ENCODE measurements at regions not wholly inside any gene's neighbourhood (a gene's known extent, or its start where the extent isn't known, plus 50 kb on each side); places are given as distances from the start of the nearest gene placed in this dataset.

GRCh38 chr3:77943598-77943997 is 903.7 kb downstream of the ROBO2 start:
- H4K20me1 ChIP-seq (ENCODE audit: insufficient read depth, low read length): no peaks in the 10 kb centered on the region
- CTCF ChIA-PET (ENCODE audit: low intra/inter-chr PET ratio, low total read pairs): no interaction called here

DNA sequence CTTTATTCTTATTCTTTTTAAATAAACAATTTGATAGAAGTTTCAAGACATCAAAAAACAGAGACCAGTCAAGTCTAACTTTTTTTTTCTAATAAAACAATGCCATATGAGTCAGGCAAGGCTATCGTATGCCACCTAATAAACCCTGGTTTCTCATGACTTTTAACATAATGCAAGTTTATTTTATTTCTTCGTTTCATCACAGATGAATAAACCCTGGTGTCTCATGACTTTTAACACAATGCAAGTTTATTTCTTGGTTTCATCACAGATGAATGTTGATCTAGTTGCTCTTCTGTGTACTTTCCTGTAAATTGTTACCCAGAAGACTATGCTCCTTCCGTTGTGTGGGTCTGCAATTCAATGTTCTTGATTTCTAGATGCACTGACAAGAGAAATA is 905.4 kb downstream of the ROBO2 start:
- H3K4me2 ChIP-seq (ENCODE audit: low read depth, low read length): no peak overlapping the region
- no peak for FAIRE-seq

More at GRCh38 chr3:77943598-77943997, 903.7 kb downstream of the ROBO2 start:
- H3K79me2 ChIP-seq (ENCODE audit: insufficient read depth, low read length): no peaks in the 10 kb centered on the region
- H3K9me3 ChIP-seq (ENCODE audit: low read length): no peaks in the 10 kb centered on the region
- H3K27ac ChIP-seq (ENCODE audit: extremely low read length, insufficient read depth, low read length): no peak overlapping the region
- in situ Hi-C loops (cut with HindIII; ENCODE audit: extremely low pct_ligation_motif_present, low pct_unique_long_range_greater_than_20kb) (no loop called here), intact Hi-C loops (cut with micrococcal nuclease; ENCODE audit: unreplicated experiment) (no loop called here)
- H3K4me1 ChIP-seq (ENCODE audit: insufficient read depth, low read length): no peaks in the 10 kb centered on the region
- no peak overlapping the region for H3K4me3 ChIP-seq (replicated peaks in 1 of 3; ENCODE audit: insufficient read depth in 1 of 3, low read depth in 2 of 3, low read length in 3 of 3)
- no TSS peak for BruUV-seq (replicated peaks)
- POLR2A ChIA-PET: no interaction called here
- no peak overlapping the region for H2AFZ ChIP-seq (ENCODE audit: low read length)
- under 1% methylated on average over 4 of the region's 4 CpGs for WGBS (ENCODE audit: low lambda C conversion rate)
- FAIRE-seq (no peak), ATAC-seq (no peak), DNase-seq (ENCODE audit: low spot score) (no peak)
- no peak overlapping the region for H3K4me2 ChIP-seq (ENCODE audit: low read depth, low read length)
- H3K9ac ChIP-seq (ENCODE audit: insufficient read depth, low read depth, low read length): no peak overlapping the region
- TF ChIP-seq CREB1 (IDR thresholded peaks at IDR 0.05) (peak; percentile 85), CREB1 (CRISPR knock-in tag; IDR thresholded peaks at IDR 0.05) (no peak), PBX3 (CRISPR knock-in tag; IDR thresholded peaks at IDR 0.05; ENCODE audit: borderline replicate concordance) (no peak), ATF7 (IDR thresholded peaks at IDR 0.05) (peak; percentile 96), ATF7 (CRISPR knock-in tag; IDR thresholded peaks at IDR 0.05) (no peak)
- no peaks in the 10 kb centered on the region for H3K36me3 ChIP-seq (replicated peaks in 1 of 2; ENCODE audit: control insufficient read depth in 1 of 2, insufficient read depth in 2 of 2, low read length in 2 of 2)
- H3K27me3 ChIP-seq (ENCODE audit: control insufficient read depth in 1 of 2, insufficient read depth in 2 of 2, low read length in 2 of 2): no peaks in the 10 kb centered on the region

More for the DNA sequence above, 905.4 kb downstream of the ROBO2 start:
- ChIA-PET POLR2A (no interaction called here), CTCF (ENCODE audit: low intra/inter-chr PET ratio, low total read pairs) (no interaction called here)
- Histone ChIP-seq H4K20me1 (ENCODE audit: insufficient read depth, low read length) (no peaks in the 10 kb centered on the region), H3K4me3 (replicated peaks in 1 of 3; ENCODE audit: insufficient read depth in 1 of 3, low read depth in 2 of 3, low read length in 3 of 3) (no peak overlapping the region), H3K9me3 (ENCODE audit: low read length) (no peaks in the 10 kb centered on the region), H3K27ac (ENCODE audit: extremely low read length, insufficient read depth, low read length) (no peak overlapping the region), H2AFZ (ENCODE audit: low read length) (no peak overlapping the region), H3K79me2 (ENCODE audit: insufficient read depth, low read length) (no peaks in the 10 kb centered on the region), H3K4me1 (ENCODE audit: insufficient read depth, low read length) (no peaks in the 10 kb centered on the region), H3K27me3 (ENCODE audit: control insufficient read depth in 1 of 2, insufficient read depth in 2 of 2, low read length in 2 of 2) (no peaks in the 10 kb centered on the region), H3K9ac (ENCODE audit: insufficient read depth, low read depth, low read length) (no peak overlapping the region), H3K36me3 (replicated peaks in 1 of 2; ENCODE audit: control insufficient read depth in 1 of 2, insufficient read depth in 2 of 2, low read length in 2 of 2) (no peaks in the 10 kb centered on the region)
- intact Hi-C loops (cut with micrococcal nuclease; ENCODE audit: unreplicated experiment) (no loop called here), in situ Hi-C loops (cut with HindIII; ENCODE audit: extremely low pct_ligation_motif_present, low pct_unique_long_range_greater_than_20kb) (no loop called here)
- 17% methylated on average over 3 of the region's 3 CpGs for WGBS (ENCODE audit: low lambda C conversion rate)
- no peak for TF ChIP-seq CEBPG (CRISPR knock-in tag; IDR thresholded peaks at IDR 0.05)
- TF ChIP-seq ZNF580 (CRISPR knock-in tag; IDR thresholded peaks at IDR 0.05; ENCODE audit: borderline replicate concordance, low read depth): no peak
- TF ChIP-seq ZNF460 (CRISPR knock-in tag; IDR thresholded peaks at IDR 0.05; ENCODE audit: borderline replicate concordance): no peak
- no peak for TF ChIP-seq AHR (CRISPR knock-in tag; IDR thresholded peaks at IDR 0.05)
- no peak for TF ChIP-seq ZFYVE20 (CRISPR knock-in tag; IDR thresholded peaks at IDR 0.05; ENCODE audit: borderline replicate concordance, low read depth)
- no TSS peak for BruUV-seq (replicated peaks)
- DNase-seq (ENCODE audit: low spot score) (no peak), ATAC-seq (no peak)
